B cell (primary cell): ENCODE measurements at regions not wholly inside any gene's neighbourhood (a gene's known extent, or its start where the extent isn't known, plus 50 kb on each side); places are given as distances from the start of the nearest gene placed in this dataset.

ENCODE experiments used
- ATAC-seq: fragments of 200-7000 bp; cut with Tn5 transposase; one replicate; pipeline ENCODE4 v1.10.0; 2021; ENCODE audit warnings: low read depth, mild to moderate bottlenecking, moderate number of reproducible peaks, moderate library complexity
- CTCF ChIA-PET: fragments of 350-600 bp; sonication (Branson Sonifier 250); formaldehyde crosslinking; loops from one replicate; lab custom pipeline; 2021; ENCODE audit warnings: antibody characterized with exemption, inconsistent platforms; lab: Charles Lee
- POLR2A ChIA-PET: fragments of 350-600 bp; sonication (Branson Sonifier 250); formaldehyde crosslinking; loops from one replicate; lab custom pipeline; 2021; ENCODE audit warnings: antibody characterized with exemption; lab: Charles Lee
- DNase-seq: peaks from one replicate; pipeline ENCODE4 v3.0.0; 2013
- H2AFZ ChIP-seq: 2 replicates; pipeline ENCODE4 v1.6.1; 2012; ENCODE audit warnings: mild to moderate bottlenecking, low read depth, low read length; ENCODE audit not compliant: insufficient read depth, poor library complexity, severe bottlenecking
- H3K27ac ChIP-seq, 2 donors: 1 replicate in 1 of 2; 2 replicates in 1 of 2; pipeline ENCODE4 v1.5.1; 2012 to 2013; ENCODE audit warnings: low read length in 2 of 2, mild to moderate bottlenecking in 2 of 2, moderate library complexity in 1 of 2
- H3K27me3 ChIP-seq, 4 experiments: fragments of 200-600 bp in 1 of 4; sonication (generic) in 1 of 4; replicated peaks in 1 of 4; 1 replicate in 2 of 4; 2 replicates in 2 of 4; pipeline versions ENCODE4 v1.6.1 to v1.7.0; 2013 to 2016; ENCODE audit warnings: low read length in 3 of 4, mild to moderate bottlenecking in 2 of 4, mixed read lengths in 1 of 4, moderate library complexity in 1 of 4; ENCODE audit not compliant: insufficient read depth in 4 of 4, control insufficient read depth in 3 of 4; ENCODE audit errors: control extremely low read depth in 1 of 4
- H3K36me3 ChIP-seq, 2 experiments: replicated peaks in 1 of 2; 1 replicate in 1 of 2; 2 replicates in 1 of 2; pipeline versions ENCODE4 v1.6.1 to v1.7.1; 2013; ENCODE audit warnings: low read length in 1 of 2; ENCODE audit not compliant: insufficient read depth in 2 of 2, control insufficient read depth in 1 of 2; ENCODE audit errors: control extremely low read depth in 1 of 2, extremely low read depth in 1 of 2
- H3K4me1 ChIP-seq, 2 donors: fragments of 200-600 bp in 1 of 2; sonication (generic) in 1 of 2; 1 replicate in 1 of 2; 2 replicates in 1 of 2; pipeline versions ENCODE4 v1.5.1 to v1.6.1; 2013 to 2017; ENCODE audit warnings: low read length in 2 of 2; ENCODE audit not compliant: control insufficient read depth in 2 of 2, insufficient read depth in 2 of 2
- H3K4me2 ChIP-seq: replicated peaks from 2 replicates; pipeline ENCODE3; 2012; ENCODE audit warnings: mild to moderate bottlenecking, low read depth, low read length; ENCODE audit not compliant: poor library complexity, severe bottlenecking
- H3K4me3 ChIP-seq, 5 experiments: fragments of 200-600 bp in 1 of 5; sonication (generic) in 1 of 5; 1 replicate in 3 of 5; 2 replicates in 2 of 5; pipeline versions ENCODE4 v1.5.1 to v1.7.0; 2011 to 2016; ENCODE audit warnings: low read length in 4 of 5, mild to moderate bottlenecking in 4 of 5, low read depth in 2 of 5, control low read depth in 1 of 5, moderate library complexity in 1 of 5; ENCODE audit not compliant: insufficient read depth in 1 of 5; ENCODE audit errors: control extremely low read depth in 1 of 5, extremely low read depth in 1 of 5
- H3K79me2 ChIP-seq: fragments of 200-600 bp; sonication (generic); one replicate; pipeline ENCODE4 v1.6.0; 2016; ENCODE audit warnings: low read length; ENCODE audit not compliant: control insufficient read depth, insufficient read depth
- H3K9ac ChIP-seq: fragments of 200-600 bp; sonication (generic); 2 replicates; pipeline ENCODE4 v1.6.1; 2017; ENCODE audit warnings: mild to moderate bottlenecking, low read length, moderate library complexity
- H3K9me3 ChIP-seq, 3 donors: one replicate each; pipeline versions ENCODE4 v1.6.1 to v1.7.1; 2013; ENCODE audit warnings: low read length in 2 of 3; ENCODE audit not compliant: control insufficient read depth in 2 of 3, insufficient read depth in 1 of 3; ENCODE audit errors: control extremely low read depth in 1 of 3
- H4K20me1 ChIP-seq: 2 replicates; pipeline ENCODE4 v1.6.0; 2012; ENCODE audit warnings: mild to moderate bottlenecking, low read length; ENCODE audit not compliant: insufficient read depth, control insufficient read depth, poor library complexity, severe bottlenecking
- H3K27ac Mint-ChIP-seq: one replicate; pipeline ENCODE4 v1.8.0; 2021; ENCODE audit warnings: mixed read lengths
- H3K27me3 Mint-ChIP-seq: one replicate; pipeline ENCODE4 v1.8.0; 2021; ENCODE audit warnings: mixed read lengths
- H3K4me1 Mint-ChIP-seq: one replicate; pipeline ENCODE4 v1.8.0; 2021; ENCODE audit warnings: mixed read lengths
- H3K4me3 Mint-ChIP-seq: one replicate; pipeline ENCODE4 v1.8.0; 2021; ENCODE audit warnings: mixed read lengths
- H3K9me3 Mint-ChIP-seq: one replicate; pipeline ENCODE4 v1.8.0; 2022; ENCODE audit warnings: mixed read lengths; ENCODE audit not compliant: insufficient read depth
- CTCF ChIP-seq: fragments of 200-600 bp; IDR thresholded peaks from one replicate; pipeline ENCODE4 v1.8.0; 2022; ENCODE audit warnings: antibody characterized with exemption, mild to moderate bottlenecking
- EZH2 ChIP-seq: IDR thresholded peaks from 2 replicates; pipeline ENCODE4 v1.6.1; 2012; ENCODE audit warnings: borderline replicate concordance, low read depth, mild to moderate bottlenecking, moderate library complexity, low read length; ENCODE audit not compliant: insufficient read depth, poor library complexity, severe bottlenecking
- WGBS: methylation state at CpG from one replicate; pipeline ENCODE4 v1.1.5; 2013; ENCODE audit warnings: missing lambda C conversion rate; ENCODE audit not compliant: insufficient coverage; 5-methylcytosine and 5-hydroxymethylcytosine counted together
- intact Hi-C: fragments of 100-400 bp; cut with micrococcal nuclease; formaldehyde crosslinking; loops from one replicate; pipeline ENCODE4 v1.10.0; 2022

GRCh38 chr20:60330461-60330860 lies 372.2 kb downstream of the CDH26 start:
- ChIA-PET CTCF (no interaction called here), POLR2A (no interaction called here)
- WGBS: no CpG with 5 or more reads among the region's 3 CpGs
- Histone ChIP-seq H3K79me2 (no peaks in the 10 kb centered on the region), H3K9me3 (peaks cover 0 to 8% (median 0%) of the 10 kb centered on the region in 3 donors), H3K27me3 (no peaks in the 10 kb centered on the region), H3K4me2 (no peak overlapping the region), H4K20me1 (no peaks in the 10 kb centered on the region), H3K4me1 (no peaks in the 10 kb centered on the region), H3K27ac (no peak overlapping the region), H3K4me3 (no peak overlapping the region), H3K9ac (no peak overlapping the region), H2AFZ (no peak overlapping the region), H3K36me3 (no peaks in the 10 kb centered on the region)
- no peaks in the 10 kb centered on the region for H3K4me1 Mint-ChIP-seq
- no peak overlapping the region for H3K4me3 Mint-ChIP-seq
- TF ChIP-seq EZH2 (no peak), CTCF (no peak)
- H3K27ac Mint-ChIP-seq: no peak overlapping the region
- no peaks in the 10 kb centered on the region for H3K27me3 Mint-ChIP-seq
- no peak for DNase-seq
- ATAC-seq: no peak
- no peaks in the 10 kb centered on the region for H3K9me3 Mint-ChIP-seq
- intact Hi-C loops: no loop called here

- DNase-seq (no peak), ATAC-seq (no peak)
- Histone ChIP-seq H3K4me3 (no peak overlapping the region), H3K9ac (no peak overlapping the region), H3K27ac (no peak overlapping the region), H4K20me1 (no peaks in the 10 kb centered on the region), H3K4me2 (no peak overlapping the region), H3K27me3 (no peaks in the 10 kb centered on the region), H3K4me1 (no peaks in the 10 kb centered on the region), H2AFZ (no peak overlapping the region), H3K79me2 (no peaks in the 10 kb centered on the region), H3K9me3 (peaks cover 0 to 8% (median 0%) of the 10 kb centered on the region in 3 donors), H3K36me3 (no peaks in the 10 kb centered on the region)
- 87% methylated on average over 10 of the region's 11 CpGs for WGBS
- Mint-ChIP-seq H3K4me3 (no peak overlapping the region), H3K9me3 (no peaks in the 10 kb centered on the region), H3K27me3 (no peaks in the 10 kb centered on the region), H3K4me1 (no peaks in the 10 kb centered on the region), H3K27ac (no peak overlapping the region)
- ChIA-PET POLR2A (no interaction called here), CTCF (no interaction called here)
- intact Hi-C loops: no loop called here
- TF ChIP-seq EZH2: no peak
- TF ChIP-seq CTCF: no peak
These were observed 373.6 kb downstream of the CDH26 start for GRCh38 chr20:60331688-60332300.
